ENCODE measurements at regions not wholly inside any gene's neighbourhood (a gene's known extent, or its start where the extent isn't known, plus 50 kb on each side); places are given as distances from the start of the nearest gene placed in this dataset.

GRCh38 chr12:67915335-67915851 lies 73.9 kb upstream of the IFNG-AS1 start:
- H3K27ac ChIP-seq, result no peak overlapping the region
- no peak for TF ChIP-seq CTCF (IDR thresholded peaks at IDR 0.05)
- no peak for TF ChIP-seq ZFX (IDR thresholded peaks at IDR 0.05; ENCODE audit: borderline replicate concordance)

- TF ChIP-seq ZFX (IDR thresholded peaks at IDR 0.05; ENCODE audit: borderline replicate concordance), result no peak
- TF ChIP-seq CTCF (IDR thresholded peaks at IDR 0.05), result no peak
- H3K27ac ChIP-seq, result no peak overlapping the region
Measured at GRCh38 chr12:67916266-67916970, 72.8 kb upstream of the IFNG-AS1 start.

- TF ChIP-seq CTCF (IDR thresholded peaks at IDR 0.05), result no peak
- TF ChIP-seq ZFX (IDR thresholded peaks at IDR 0.05; ENCODE audit: borderline replicate concordance), result no peak
- H3K27ac ChIP-seq, result no peak overlapping the region
Measured at GRCh38 chr12:67917811-67918210, 71.4 kb upstream of the IFNG-AS1 start.

GRCh38 chr12:67918441-67918840 lies 70.8 kb upstream of the IFNG-AS1 start:
- TF ChIP-seq ZFX (IDR thresholded peaks at IDR 0.05; ENCODE audit: borderline replicate concordance) (no peak), CTCF (IDR thresholded peaks at IDR 0.05) (no peak)
- H3K27ac ChIP-seq, result no peak overlapping the region

- no peak overlapping the region for H3K27ac ChIP-seq
Measured at GRCh38 chr12:67919406-67919805, 69.8 kb upstream of the IFNG-AS1 start.

GRCh38 chr12:67920413-67920812 lies 68.8 kb upstream of the IFNG-AS1 start:
- TF ChIP-seq ZFX (IDR thresholded peaks at IDR 0.05; ENCODE audit: borderline replicate concordance) (no peak), CTCF (IDR thresholded peaks at IDR 0.05) (no peak)
- H3K27ac ChIP-seq, result no peak overlapping the region

More at GRCh38 chr12:67919406-67919805, 69.8 kb upstream of the IFNG-AS1 start:
- no peak for TF ChIP-seq ZFX (IDR thresholded peaks at IDR 0.05; ENCODE audit: borderline replicate concordance)
- no peak for TF ChIP-seq CTCF (IDR thresholded peaks at IDR 0.05)

GRCh38 chr12:67921286-67921685 lies 68.0 kb upstream of the IFNG-AS1 start:
- TF ChIP-seq CTCF (IDR thresholded peaks at IDR 0.05), result no peak
- TF ChIP-seq ZFX (IDR thresholded peaks at IDR 0.05; ENCODE audit: borderline replicate concordance), result no peak
- no peak overlapping the region for H3K27ac ChIP-seq

Data from 22Rv1 (cell line).